Breast epithelium (tissue), 3 donors: ENCODE measurements at regions not wholly inside any gene's neighbourhood (a gene's known extent, or its start where the extent isn't known, plus 50 kb on each side); places are given as distances from the start of the nearest gene placed in this dataset.

Source experiments
- CTCF ChIP-seq, 3 donors: fragments of 450-650 bp; IDR thresholded peaks; one replicate each; pipeline ENCODE4 v1.5.1; 2016 to 2017; ENCODE audit warnings: antibody characterized with exemption in 3 of 3, mild to moderate bottlenecking in 3 of 3, moderate library complexity in 3 of 3
- POLR2A ChIP-seq: fragments of 450-650 bp; IDR thresholded peaks from one replicate; pipeline ENCODE4 v1.6.1; 2016; ENCODE audit warnings: antibody characterized with exemption, mild to moderate bottlenecking, moderate library complexity

GRCh38 chr3:102182162-102182561 lies 252.7 kb upstream of the ZPLD1 start:
- no peak for TF ChIP-seq CTCF (IDR thresholded peaks at IDR 0.05)
- no peak for TF ChIP-seq POLR2A
